Suppressor macrophage (primary cell): ENCODE measurements at regions not wholly inside any gene's neighbourhood (a gene's known extent, or its start where the extent isn't known, plus 50 kb on each side); places are given as distances from the start of the nearest gene placed in this dataset.
"Not testable (repeated sequence)": the region's sequence is repeated elsewhere in the genome, so short reads cannot be mapped to it uniquely, and the experiment has no call there.

ENCODE experiments used
- DNase-seq, 4 experiments: peaks; one replicate each; pipeline ENCODE4 v3.0.0-alpha.2; 2020 to 2022

DNA sequence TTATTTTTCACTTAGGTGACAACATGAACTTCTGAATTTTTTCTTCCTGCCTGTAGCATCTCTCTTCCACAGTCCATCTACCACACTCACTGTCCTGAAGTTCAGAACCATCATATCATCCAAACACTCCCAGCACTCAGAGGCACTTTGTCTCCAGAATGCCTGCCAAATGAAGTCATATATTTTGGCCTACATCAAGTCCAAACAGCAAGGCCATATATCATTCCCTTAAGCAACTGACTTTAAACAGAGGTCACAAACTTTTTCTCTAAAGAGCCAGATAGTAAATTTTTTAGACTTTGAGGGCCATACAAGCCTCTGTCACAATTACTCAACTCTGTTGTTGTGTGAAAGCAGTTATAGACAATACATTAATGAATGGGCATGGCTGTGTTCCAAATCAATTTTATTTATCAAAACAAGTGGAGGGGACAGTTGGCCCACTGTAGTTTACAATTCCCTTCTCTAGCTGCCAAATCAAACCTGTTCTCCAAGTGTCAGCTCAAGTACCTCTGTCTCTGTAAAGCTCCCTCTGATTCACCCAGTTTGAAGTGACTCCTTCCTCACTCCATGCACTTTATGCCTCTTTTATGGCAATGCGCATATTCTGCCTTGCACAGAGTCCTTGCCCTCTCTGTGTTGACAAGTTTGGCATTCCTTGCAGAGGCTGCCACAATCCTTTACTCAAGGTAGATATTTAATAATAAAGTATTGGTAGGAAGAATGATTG is 305.7 kb downstream of the FZD1 start:
- DNase-seq = no peak

DNA sequence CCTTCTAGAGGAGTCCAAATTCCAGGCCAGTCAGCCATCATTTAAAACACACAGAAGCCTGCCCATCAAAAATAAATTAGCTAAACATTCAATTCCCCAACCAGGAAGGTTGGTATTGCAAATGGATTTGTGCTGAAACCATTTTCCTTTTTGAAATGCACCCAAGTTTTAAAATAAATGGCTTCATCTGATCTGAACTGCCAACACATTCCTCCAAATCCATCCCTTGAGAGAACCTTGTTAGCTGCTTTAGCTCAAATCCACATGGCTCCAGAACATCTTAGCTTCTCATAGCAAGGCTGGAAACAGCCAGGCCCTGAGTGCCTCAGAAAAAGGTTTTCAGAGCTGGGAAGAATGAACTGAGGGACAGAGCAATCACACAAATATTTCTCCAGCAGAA is 306.3 kb downstream of the FZD1 start:
- no peak for DNase-seq

DNA sequence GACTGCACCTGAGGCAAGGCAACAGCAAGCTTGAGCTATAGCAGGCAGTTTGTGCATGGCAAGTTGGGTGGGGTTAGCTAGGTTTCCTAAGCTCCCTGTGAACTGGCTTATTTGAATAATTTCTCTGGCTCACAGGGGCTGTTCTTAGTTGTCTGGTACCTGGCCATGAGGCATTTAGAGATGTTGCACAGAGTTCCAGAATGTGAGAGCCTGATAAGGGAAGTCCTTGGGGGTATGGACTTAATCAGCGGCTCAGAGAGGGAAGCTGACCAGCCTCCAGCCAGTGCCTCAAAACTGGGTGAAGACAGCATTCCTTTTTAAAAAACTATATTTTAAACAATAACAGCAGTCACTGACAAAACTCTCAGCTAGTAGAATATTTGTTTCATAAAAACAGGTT is 307.4 kb downstream of the FZD1 start:
- no peak for DNase-seq

DNA sequence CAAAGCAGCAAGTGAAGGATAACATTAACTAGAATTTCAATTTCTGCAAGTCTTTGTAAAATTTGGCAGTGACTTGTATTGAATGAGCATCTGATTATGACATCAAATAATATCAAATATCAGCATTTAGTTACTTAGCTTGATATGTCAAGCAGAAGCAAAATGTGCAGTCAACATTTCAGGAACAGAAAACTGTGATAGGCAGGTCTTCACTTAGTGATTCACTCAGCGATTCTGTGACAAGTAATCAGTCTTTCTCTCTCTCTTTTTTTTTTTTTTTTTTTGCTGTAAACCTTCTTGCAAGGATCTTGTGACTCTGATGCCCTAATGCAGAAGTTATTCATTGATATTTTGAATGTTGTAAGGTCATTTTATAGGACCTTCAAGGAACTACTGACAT is 307.1 kb downstream of the MTERF1 start:
- DNase-seq = no peak

DNA sequence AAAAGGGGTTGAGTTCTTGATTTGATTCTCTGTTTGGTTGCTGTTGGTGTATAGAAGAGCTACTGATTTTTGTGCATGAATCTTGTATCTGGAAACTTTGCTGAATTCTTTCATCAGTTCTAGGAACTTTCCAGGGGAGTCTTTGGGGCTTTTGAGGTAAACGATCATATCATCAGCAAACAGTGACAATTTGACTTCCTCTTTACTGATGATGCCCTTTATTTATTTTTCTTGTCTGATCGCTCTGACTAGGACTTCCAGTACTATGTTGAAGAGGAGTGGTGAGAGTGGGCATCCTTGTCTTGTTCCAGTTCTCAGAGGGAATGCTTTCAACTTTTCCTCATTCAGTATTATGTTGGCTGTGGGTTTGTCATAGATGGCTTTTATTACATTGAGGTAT is 304.0 kb downstream of the MTERF1 start:
- DNase-seq = not testable (repeated sequence)

DNA sequence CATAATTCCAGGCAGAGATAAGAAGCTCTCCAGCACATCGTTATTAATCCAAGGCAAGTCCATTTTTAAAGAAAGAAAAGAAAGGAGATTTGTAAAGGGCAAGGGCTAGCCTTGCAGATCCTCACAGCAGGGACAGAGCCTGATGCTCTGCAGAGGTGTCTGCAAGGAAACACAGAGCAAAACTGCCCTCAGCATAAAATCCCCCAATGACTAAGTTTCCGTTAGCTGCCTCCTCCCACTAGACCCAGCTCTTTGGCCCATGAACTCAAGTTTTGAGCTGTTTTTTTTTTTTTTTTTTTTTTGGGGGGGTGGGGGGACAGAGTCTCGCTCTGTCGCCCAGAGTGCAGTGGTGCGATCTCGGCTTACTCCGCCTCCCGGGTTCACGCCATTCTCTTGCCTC is 300.7 kb downstream of the MTERF1 start:
- no peak for DNase-seq

DNA sequence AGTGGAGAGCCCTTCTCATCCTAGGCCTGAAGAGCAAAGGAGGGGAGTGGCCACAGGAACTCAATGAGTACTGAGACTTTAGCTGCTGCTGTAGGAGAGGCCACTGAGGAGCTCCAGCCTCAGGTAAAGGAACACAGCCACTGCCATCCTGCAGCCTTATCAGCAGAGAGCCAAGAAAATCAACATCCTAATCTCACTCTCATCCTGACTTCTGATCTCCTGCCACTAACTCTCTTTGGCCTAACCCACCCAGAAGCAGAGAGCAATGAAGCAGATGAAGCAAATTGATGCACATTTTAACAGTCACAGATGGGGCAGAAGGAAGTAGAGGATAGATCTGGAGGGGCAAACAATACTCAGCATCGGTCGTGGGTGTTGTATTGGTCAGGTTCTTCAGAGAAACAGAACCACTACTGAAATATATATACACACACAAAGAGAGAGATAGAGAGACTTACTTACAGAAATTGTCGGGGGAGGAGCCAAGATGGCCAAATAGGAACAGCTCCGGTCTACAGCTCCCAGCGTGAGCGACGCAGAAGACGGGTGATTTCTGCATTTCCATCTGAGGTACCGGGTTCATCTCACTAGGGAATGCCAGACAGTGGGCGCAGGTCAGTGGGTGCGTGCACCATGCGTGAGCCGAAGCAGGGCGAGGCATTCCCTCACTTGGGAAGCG is 297.6 kb downstream of the MTERF1 start:
- DNase-seq = no peak

DNA sequence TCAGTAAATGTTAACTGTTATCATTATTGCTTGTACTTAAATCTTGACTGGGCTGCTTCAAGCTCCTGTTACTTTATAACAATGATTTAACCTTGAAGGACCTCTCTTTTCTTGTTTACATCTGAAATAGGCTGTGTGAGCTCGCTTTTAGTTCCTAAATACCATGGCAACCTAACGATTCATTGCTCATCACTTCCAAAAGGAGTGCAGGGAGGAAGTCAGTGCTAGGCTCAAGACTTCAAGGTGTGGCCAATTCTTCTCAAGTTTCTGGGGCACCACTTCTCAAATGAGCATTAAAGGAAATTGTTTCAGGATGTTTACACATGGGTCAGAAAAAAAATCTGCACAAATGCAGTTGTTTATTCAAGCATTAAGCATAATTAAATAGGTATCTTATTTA is 284.2 kb downstream of the MTERF1 start:
- peak in 1 of 4 experiments; percentile 1 for DNase-seq

DNA sequence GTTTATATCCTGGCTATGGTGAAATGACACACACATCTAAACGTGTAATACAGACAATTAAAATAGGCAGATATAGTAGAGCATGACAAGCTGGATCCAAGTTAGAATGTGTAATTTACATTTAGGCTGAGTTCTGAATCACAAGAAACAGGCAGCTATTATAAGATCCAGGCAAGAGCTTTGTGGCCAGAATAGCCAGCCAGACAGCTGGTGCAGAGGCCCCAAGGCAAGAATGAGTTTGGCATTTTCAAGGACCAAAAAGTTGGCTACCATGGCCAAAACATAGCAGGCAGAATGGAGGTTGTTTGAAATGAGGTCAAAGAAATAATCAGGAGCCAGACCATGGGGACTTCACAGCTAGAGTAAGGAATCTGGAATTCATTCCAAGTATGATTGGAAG is 281.7 kb downstream of the MTERF1 start:
- DNase-seq = no peak

DNA sequence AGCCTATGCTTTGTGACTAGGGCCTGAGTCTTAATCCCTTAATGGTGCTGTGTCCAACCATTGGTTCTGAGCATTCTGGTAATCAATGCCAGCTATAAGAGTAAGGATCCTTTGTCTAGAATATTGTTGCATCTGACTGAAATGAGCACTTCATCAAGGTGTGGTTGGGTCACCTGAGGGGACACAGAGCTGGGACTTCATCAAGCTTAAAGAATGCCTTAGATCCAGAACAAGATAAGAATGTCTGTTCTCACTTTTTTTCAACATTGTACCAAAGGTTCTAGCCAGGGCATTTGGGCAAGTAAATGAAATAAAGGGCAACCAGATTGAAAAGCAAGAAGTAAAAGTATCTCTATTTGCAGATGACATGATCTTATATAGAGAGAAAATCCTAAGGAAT is 280.4 kb downstream of the MTERF1 start:
- no peak for DNase-seq

DNA sequence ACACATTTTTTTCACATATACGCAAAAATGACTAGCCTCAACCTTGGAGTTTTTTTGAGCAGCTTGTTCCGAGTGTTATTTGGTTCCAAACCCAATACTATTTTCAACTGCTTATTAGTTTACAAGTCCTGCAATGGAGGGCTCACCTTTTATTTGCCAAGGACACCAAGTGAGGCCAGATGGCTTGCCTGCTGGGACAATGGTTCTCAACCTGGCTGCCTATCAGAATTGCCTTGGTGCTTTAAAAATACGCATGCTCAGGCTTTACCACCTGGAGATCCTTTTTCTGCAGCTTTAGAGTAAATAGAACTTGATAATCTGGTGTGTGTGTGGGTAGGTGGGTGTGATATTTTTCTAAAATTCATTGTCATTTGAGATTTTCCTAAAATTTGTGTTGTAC is 276.8 kb downstream of the MTERF1 start:
- no peak for DNase-seq

DNA sequence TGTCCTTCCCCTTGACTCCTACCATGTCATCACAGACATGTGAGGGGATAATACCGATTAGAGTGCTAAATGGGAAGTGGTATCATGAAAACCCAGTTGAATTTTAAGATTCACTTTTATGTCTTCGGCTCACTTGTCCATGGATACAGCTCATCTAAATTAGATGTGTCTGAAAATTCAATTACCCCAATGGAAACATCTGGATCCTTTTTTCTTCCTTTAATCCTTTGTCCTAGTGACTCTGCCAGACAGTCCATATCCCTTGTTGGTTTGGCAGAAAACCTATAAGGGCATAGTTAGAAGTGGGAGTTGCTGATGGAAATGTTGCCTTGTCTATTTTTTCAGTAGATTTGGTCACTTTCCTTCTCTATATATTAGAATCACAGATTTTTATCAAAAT is 271.9 kb downstream of the MTERF1 start:
- no peak for DNase-seq

DNA sequence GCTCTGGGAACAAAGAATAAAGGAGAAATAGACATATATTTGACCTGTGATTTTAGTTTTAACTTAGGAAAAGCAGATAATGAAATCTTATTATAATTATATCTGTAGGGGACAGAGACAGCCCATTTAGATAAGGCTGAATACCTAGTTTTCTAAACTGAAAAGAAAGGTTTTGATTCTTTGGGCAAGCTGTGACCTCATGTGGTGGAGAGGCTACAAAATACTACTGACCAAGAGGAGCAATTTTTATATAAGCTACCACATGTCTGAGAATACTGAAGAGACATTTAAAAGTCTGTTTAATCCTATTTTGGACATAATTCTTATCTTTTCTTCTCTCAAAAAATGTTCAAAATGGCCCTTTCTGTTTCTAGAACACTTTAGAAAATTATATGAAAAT is 271.0 kb downstream of the MTERF1 start:
- no peak for DNase-seq

DNA sequence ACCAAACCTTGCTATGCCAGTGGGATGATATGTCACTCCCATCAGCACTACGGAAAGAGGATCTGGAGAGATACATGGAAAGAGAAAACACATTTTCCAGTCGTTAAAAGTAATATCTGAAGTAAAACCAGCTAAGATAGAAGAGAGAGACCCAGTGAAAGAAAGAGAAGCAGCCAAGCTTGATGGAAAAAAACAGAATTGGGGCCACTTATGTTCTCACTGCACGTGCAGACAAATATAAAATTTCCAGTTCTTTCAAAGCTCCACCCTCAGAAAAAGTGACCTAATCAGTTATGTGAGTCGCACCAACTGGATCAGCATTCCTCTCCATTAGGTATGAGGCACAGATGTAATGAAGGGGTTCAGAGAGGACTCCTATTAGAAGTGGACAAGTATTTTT is 266.1 kb downstream of the MTERF1 start:
- DNase-seq = no peak

DNA sequence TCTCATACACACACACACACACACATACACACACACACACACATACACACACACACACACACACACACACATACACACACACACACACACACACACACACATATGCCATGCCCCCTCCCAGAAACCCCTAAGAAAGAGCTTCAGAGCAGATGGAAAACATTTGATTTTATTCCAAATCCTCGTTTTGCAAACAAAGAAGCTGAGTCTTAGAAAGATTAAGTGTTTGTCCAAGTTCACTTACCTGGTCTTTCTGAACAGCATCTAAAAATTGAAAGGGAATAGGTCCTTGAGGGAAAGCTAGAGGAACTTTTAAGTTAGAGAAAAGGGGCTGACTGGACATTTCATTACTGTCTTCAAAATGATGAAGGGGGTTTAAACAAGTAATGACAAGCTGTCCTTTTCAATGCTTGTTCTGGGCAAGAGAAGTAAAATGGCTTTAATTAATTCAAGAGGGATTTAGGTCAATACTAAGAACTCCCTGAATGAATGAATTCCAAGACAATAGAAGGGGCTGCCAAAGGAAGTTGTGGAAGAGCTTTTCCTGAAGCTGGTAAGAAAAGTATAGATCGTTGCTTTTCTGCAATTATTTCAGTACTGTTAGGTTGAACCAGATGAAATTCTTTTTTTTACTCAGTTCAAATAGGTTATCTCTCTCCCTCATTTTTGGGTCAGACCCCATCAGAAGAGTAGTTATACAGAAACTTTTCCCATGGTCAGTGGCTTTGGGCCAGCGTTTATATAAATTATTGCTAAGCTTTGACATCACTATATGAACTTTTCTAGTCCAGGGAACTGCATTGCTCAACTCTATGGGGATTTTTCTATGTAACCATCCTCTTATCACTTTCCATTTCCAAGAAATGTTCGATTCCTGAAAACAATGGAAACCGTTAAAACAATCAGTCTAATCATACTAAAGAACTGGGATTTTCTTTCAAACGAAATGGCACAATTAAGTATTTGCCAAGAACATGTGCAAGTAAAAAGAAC is 261.4 kb downstream of the MTERF1 start:
- no peak for DNase-seq

DNA sequence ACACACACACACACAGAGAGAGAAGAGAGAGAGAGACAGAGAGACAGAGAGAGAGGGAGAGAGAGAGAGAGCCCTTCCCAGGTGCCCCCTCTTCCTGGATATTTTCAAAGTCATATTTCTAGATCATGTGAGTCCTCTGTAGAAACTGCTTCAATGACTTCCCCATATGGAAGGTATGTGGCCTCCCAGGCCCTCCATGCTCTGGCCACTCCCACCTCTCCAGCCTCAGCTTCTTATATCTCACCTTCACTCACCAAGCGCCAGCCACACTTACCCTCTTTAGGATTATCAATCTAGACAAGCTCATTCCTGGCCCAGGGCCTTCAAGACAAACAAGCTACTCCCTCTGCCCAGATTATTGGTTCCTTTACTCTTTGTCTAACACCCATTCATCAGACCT is 259.7 kb downstream of the MTERF1 start:
- peak in 1 of 4 experiments; percentile 3 for DNase-seq

DNA sequence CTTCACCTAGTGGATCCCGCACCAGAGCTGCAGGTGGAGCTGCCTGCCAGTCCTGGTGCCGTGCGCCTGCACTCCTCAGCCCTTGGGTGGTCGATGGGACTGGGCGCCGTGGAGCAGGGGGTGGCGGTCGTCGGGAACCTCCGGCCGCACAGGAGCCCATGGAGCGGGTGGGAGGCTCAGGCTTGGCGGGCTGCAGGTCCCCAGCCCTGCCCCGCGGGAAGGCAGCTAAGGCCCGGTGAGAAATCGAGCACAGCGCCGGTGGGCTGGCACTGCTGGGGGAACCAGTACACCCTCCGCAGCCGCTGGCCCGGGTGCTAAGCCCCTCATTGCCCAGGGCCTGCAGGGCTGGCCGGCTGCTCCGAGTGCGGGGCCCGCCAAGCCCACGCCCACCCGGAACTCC is 253.2 kb downstream of the MTERF1 start:
- DNase-seq = not testable (repeated sequence)

DNA sequence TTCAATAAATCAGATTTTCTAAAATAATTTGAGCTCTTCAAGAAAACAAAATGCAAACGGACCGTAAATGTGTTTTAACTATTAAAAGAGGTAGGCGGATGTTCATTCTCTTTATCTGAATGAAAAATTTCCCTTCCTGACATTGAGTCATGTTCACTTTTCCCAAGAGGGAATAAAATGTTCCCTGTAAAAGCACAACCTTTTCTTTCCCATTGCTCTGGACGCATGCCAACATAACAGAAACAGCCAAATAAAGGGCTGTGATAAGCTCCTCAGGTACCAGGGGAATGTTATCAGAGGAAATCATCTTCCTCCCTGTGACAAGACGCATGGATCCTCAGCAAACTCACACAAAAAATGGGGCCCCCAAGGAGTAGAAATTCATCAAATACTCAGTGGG is 251.8 kb downstream of the MTERF1 start:
- DNase-seq = no peak

DNA sequence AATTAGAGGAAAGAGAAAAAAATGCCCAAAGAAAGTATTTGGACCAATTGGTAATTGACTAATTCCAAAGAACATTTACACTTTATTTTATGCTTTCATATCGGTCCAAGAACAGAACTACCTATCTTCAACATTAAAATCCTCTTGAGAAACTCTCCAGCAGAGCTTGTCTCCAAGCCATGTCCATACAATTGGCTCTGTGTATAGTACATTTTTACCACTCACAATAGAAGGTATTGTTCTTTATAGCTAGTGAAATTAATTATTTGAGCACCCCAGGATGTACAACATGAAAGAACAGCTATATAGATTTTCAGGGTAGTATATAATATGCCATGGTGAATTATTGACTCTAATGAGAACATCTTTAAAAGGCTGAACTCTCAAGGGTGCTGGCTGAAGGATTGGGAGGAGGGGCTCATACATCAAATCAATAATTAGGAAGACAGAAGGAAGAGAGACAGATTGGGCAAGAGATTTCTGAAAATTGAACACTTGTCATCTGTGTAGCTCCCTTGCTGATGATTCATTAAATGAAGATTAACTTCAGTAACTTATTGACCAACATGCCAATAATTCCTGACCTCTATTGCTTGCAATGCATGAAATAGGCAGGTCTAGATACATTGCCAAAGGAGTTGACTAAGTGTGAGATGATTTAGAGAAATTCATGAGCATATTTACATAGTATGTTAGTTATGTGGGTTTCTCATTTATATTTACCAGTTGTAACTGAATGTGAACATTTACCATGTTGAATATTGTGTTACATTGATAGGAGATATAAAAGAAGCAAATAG is 249.7 kb downstream of the MTERF1 start:
- DNase-seq = no peak

DNA sequence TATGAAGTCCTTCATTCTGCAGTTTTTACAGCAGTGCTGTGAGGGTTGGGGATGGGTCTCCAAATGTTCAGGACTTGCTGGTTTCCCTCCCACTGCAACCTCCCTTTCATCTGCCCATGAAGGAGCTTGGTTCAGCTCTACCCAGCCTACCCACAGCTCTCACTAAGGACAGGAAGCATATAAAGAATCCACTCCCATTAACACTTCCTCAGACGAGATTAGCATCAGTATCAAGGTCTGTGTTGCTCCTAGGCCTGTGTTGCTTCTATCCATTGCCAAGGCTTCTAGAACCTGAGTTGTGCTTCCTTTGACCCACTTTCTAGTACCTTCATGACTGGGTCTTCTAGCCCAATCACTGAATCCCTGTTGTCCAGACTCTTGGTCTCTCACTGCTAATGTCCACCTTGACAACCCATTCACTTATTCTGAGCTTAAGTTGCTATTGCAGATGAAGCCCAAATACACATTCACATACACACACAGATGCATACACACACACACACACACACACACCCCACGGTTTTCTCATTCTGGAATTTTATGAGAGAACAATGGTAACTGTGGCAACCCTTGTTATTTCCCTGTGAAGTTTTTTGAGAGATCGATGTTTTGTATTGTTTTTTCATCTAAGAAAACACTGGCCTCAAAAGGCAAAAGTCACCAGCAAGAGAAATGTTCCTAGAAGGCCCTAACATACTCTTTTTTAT is 248.1 kb downstream of the MTERF1 start:
- DNase-seq = no peak

DNA sequence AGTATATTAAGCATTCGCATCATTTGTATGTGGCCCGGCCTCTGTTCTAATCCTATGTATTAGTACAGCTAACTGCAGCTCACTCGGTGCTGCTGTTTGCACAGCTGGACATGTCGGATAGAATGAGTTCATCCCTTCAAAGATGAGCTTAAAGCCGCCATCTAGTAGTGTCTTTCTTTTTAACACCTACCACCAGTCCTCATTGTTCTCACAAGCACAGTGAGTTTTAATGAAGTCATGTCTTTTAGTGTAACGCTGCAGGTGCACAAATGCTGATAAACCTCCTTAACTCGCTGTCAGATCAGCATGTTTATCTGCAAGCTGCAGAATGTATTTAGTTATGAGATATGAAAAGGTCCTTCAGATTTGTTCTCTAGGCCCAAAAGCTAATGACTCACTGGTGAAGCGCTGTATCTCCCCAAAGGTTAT is 247.5 kb downstream of the MTERF1 start:
- DNase-seq = no peak
